HG02981 (cell line): ENCODE measurements at regions not wholly inside any gene's neighbourhood (a gene's known extent, or its start where the extent isn't known, plus 50 kb on each side); places are given as distances from the start of the nearest gene placed in this dataset.
"Not testable (repeated sequence)": the region's sequence is repeated elsewhere in the genome, so short reads cannot be mapped to it uniquely, and the experiment has no call there.

Experiments used
- ATAC-seq: cut with Tn5 transposase; IDR thresholded peaks from one replicate; pipeline ENCODE4 v1.9.1; 2021; ENCODE audit warnings: mild to moderate bottlenecking, moderate library complexity; ENCODE audit not compliant: unreplicated experiment

GRCh38 chr12:127494961-127495915 is 771.7 kb upstream of the TMEM132C start:
- ATAC-seq, result no peak

DNA sequence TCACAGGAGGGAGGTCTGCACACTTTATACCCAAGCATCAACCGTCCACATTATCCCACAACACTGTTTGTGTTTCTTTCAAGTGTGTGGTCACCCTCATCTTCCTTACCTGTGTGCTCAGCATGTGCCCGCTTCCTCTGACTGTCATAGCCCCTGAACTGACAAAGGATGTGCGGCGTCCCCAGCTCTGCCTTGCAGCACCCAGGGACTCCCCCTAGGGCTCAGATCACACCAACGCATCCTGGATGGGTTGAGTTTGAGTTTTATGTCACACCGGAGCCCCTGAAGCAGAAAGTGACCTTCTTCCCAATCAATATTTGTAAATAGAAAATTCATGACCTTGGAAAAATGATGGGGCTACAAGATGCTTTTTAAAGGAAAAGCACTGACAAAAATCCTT is 770.7 kb upstream of the TMEM132C start:
- ATAC-seq, result no peak

DNA sequence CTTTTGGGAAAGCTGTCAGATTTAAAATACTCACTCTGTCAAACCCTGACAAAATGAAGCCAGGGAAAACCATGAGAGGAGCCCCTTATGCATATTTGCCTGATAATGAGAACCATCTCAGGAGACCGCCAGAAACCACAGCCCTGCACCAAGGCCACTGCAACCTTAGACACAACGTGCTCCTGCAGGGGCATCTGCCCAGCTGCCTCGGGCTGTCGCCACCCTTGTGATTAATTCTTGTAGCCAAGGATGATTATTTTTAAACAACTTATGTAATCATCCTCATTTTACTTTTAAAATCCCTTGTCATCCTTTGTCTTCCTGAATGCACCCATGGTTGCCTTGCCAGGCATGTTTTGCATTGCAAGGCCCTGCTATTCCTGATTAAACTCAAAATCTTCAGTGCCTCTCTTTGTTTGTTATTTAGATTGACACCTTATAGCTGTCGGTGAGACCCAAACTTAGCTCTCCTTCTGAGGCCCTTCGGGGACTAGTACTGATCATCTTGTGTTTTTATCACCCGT is 766.4 kb upstream of the TMEM132C start:
- no peak for ATAC-seq

DNA sequence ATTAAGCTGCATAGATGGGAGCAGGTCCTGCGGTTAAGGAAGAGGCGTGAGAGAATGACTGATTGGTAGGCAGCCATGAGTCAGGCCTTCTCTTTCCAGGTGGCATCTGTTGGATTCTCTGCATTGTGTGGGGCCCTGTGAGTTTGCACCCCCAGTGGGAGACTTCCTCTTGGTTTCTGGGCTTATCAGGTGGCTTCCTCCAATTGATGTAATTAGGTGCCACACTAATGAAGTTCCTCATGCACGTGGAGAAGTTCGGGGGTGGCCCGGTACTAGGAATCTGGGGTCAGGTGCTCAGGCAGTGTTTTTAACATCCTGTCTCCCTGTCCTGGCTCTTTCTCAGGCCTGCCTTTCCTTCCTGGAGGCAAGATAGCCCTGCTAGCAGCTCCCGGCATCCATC is 765.1 kb upstream of the TMEM132C start:
- ATAC-seq, result no peak

GRCh38 chr12:127503246-127503645 is 763.7 kb upstream of the TMEM132C start:
- ATAC-seq, result no peak

- not testable (repeated sequence) for ATAC-seq
Observed at GRCh38 chr12:127503996-127504395, 763.0 kb upstream of the TMEM132C start.

DNA sequence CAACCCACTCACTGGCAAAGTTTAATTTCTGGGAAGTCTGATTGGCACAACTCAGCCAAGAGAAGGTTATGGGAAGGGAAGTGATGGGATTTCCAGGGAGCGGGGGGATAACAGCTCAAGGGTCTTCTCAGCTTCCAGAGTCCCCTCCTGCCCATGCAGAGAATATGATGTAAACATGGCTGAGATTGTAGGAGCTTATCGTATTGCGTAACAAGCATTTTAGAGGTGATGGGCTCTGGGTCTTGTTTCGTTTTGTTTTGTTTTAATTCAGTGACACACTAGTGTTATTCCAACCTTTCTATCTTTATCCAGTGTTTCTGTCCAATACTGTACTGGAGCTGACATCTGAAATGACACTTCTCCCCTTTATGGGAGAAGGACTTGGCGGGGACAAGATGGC is 762.1 kb upstream of the TMEM132C start:
- ATAC-seq, result no peak

DNA sequence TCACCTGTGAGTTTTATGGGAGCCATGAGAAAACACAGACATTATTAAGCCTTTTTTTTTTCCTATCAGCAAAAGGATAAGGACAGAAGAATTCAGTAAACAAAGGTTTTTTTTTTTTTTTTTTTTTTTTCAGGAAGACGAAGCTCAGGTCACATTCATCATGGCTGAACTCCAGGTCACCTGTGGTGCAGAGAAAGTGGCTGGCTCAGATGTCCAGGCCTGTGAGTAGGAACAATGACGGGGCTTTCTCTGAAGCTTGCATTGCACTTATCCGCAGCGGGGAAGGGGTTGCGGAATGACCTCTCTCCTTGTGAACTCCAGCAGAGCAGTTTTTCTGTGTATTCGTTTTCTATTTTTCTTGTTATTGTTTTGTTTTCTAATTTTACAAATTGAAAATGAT is 759.6 kb upstream of the TMEM132C start:
- no peak for ATAC-seq

GRCh38 chr12:127509066-127509778 is 757.7 kb upstream of the TMEM132C start:
- no peak for ATAC-seq

DNA sequence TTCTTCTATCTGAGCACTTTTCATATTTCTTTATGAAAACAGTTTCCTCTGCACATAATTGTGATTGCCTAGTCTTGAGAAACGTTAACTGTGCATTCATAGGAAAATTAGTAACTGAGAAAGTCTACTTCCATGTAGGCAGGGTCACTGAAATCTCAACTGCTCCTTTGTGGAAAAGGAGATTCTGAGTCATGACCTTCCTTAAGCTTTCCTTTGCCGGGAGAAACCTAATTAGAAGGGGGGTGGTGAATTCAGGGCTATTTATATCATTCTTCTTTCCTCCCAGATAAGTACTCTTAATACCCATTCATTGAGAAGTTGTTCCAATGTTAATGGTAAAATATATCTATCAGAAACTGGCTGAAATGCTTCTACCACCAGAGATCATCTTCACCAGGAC is 751.0 kb upstream of the TMEM132C start:
- no peak for ATAC-seq

- ATAC-seq, result no peak
Observed at GRCh38 chr12:127516467-127516866, 750.5 kb upstream of the TMEM132C start.

DNA sequence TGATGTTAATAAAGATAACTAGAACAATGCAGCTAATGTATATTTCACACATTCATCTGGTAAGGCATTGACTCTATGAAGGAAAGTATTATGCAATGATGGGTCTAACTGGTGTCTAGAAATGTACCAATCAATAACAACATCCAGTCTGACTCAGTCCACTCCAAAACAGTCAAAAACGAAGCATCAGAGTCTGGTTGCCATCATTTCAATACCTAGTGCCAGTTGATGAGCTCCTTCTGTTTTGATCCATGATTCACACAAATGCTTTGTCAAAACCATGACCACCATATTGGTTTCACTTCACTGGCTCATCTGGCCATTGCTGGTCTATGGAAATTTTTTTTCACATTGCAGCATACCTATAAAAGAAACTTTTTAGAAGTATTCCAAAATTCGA is 747.2 kb upstream of the TMEM132C start:
- no peak for ATAC-seq

- no peak for ATAC-seq
Observed at GRCh38 chr12:127526925-127527324, 740.0 kb upstream of the TMEM132C start.

DNA sequence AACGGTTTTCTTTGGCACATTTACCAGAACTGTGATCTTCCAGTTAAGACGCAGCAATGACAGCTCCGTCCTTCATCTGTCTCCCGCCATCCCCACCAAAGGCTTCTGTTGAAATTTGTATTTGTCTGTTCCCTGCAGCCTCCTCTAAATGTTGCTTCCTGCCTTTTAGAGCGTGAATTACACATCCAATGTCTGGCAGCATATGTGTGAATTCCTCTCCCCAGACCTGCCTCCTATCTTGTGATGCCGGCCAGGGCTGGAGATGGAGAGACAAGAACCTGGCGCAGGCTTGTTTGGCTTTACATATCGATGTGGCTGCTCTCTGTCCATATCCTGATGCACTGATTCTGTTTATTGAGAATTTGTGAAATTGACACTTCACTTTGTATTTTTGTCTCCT is 738.4 kb upstream of the TMEM132C start:
- ATAC-seq, result no peak

- ATAC-seq, result no peak
Observed at GRCh38 chr12:127531542-127531941, 735.4 kb upstream of the TMEM132C start.

DNA sequence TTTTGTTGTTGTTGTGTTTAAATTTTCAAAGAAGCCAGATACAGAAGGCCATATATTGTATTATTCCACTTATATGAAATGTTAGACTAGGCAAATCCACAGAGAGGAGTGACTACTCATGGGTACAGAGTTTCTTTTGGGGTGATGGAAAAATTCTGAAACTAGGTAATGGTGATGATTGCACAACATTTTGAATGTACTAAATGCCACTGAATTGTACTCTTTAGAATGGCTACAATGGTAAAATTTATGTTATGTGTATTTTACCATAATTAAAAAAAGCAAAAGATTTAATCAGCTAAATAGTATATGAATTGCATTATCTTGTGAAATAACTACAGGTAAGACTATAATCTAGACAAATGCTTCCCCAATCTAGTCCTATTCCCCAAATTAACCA is 733.6 kb upstream of the TMEM132C start:
- ATAC-seq, result no peak

GRCh38 chr12:127536833-127537428 is 730.0 kb upstream of the TMEM132C start:
- no peak for ATAC-seq

DNA sequence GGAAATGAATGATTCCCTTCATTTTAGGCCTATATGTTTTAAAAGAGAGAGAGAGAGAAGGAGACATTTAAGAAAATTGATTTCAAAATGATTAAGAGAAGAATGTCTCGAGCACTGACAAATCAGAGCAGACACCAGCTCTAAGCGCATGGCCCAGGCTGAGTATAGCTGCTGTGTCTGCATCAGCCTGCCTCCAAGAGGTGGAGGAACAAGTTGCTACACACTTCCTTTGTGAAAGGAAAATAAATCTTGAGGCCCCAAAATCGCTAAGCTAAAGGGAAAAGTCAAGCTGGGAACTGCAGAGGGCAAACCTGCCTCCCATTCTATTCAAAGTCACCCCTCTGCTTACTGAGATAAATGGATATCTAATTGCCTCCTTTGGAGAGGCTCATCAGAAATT is 728.7 kb upstream of the TMEM132C start:
- ATAC-seq, result no peak

- no peak for ATAC-seq
Observed at GRCh38 chr12:127539226-127539858, 727.6 kb upstream of the TMEM132C start.

GRCh38 chr12:127542391-127542790 is 724.6 kb upstream of the TMEM132C start:
- no peak for ATAC-seq

DNA sequence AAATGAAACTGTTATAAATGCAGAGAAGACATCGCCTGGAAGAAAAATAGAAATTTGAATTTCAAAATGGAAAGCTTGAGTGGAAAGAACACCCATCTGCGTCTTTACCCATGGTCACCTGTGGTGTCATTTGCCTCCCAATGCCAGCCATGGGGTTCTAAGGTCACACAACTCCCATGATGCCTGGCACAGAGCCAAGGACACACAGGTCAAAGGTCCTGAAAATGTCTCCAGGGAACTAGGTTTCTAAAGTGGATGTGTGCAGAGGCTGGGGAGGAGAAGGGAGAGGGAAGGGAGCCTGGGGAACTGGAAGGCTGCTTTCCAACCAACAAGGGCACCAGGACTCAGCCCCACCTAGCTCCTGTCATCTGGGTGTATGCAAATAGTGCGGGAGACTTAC is 724.0 kb upstream of the TMEM132C start:
- ATAC-seq, result no peak
